CD4-positive, alpha-beta T cell treated with Interleukin-10 for 1 hour (primary cell): ENCODE measurements at regions not wholly inside any gene's neighbourhood (a gene's known extent, or its start where the extent isn't known, plus 50 kb on each side); places are given as distances from the start of the nearest gene placed in this dataset.
"Not testable (repeated sequence)": the region's sequence is repeated elsewhere in the genome, so short reads cannot be mapped to it uniquely, and the experiment has no call there.

Experiments
- DNase-seq: peaks from one replicate; pipeline ENCODE4 v3.0.0-alpha.2; 2020

GRCh38 chr11:39120890-39121289 lies 2338.6 kb downstream of the LRRC4C start:
- DNase-seq = no peak

- DNase-seq = no peak
These were observed 2345.8 kb downstream of the LRRC4C start for GRCh38 chr11:39113606-39114005.

GRCh38 chr11:39102236-39102635 lies 2357.2 kb downstream of the LRRC4C start:
- DNase-seq = no peak

- no peak for DNase-seq
These were observed 2381.0 kb downstream of the LRRC4C start for GRCh38 chr11:39078465-39078864.

- DNase-seq = no peak
These were observed 2421.8 kb downstream of the LRRC4C start for GRCh38 chr11:39037611-39038010.

GRCh38 chr11:39036021-39036420 lies 2423.4 kb downstream of the LRRC4C start:
- no peak for DNase-seq

GRCh38 chr11:39021539-39021938 lies 2423.5 kb upstream of the RAG2 start:
- no peak for DNase-seq

GRCh38 chr11:39011797-39012196 lies 2413.8 kb upstream of the RAG2 start:
- DNase-seq = no peak

GRCh38 chr11:38990841-38991240 lies 2392.8 kb upstream of the RAG2 start:
- no peak for DNase-seq

GRCh38 chr11:38990139-38990538 lies 2392.1 kb upstream of the RAG2 start:
- DNase-seq = no peak

- no peak for DNase-seq
These were observed 2390.9 kb upstream of the RAG2 start for GRCh38 chr11:38988908-38989307.

- DNase-seq = no peak
These were observed 2374.2 kb upstream of the RAG2 start for GRCh38 chr11:38972220-38972619.

- no peak for DNase-seq
These were observed 2373.1 kb upstream of the RAG2 start for GRCh38 chr11:38971141-38971540.

GRCh38 chr11:38968951-38969350 lies 2370.9 kb upstream of the RAG2 start:
- DNase-seq = no peak

GRCh38 chr11:38952698-38953097 lies 2354.7 kb upstream of the RAG2 start:
- DNase-seq = no peak

GRCh38 chr11:38950867-38951266 lies 2352.8 kb upstream of the RAG2 start:
- DNase-seq = no peak

- no peak for DNase-seq
These were observed 2350.4 kb upstream of the RAG2 start for GRCh38 chr11:38948392-38948791.

- no peak for DNase-seq
These were observed 2339.7 kb upstream of the RAG2 start for GRCh38 chr11:38937709-38938108.

GRCh38 chr11:38935941-38936340 lies 2337.9 kb upstream of the RAG2 start:
- DNase-seq = no peak

GRCh38 chr11:38927993-38928392 lies 2330.0 kb upstream of the RAG2 start:
- DNase-seq = no peak

- DNase-seq = no peak
These were observed 2326.6 kb upstream of the RAG2 start for GRCh38 chr11:38924644-38925043.

GRCh38 chr11:38900211-38900610 lies 2302.2 kb upstream of the RAG2 start:
- no peak for DNase-seq

- not testable (repeated sequence) for DNase-seq
These were observed 2296.2 kb upstream of the RAG2 start for GRCh38 chr11:38894201-38894600.

GRCh38 chr11:38884145-38884865 lies 2286.3 kb upstream of the RAG2 start:
- no peak for DNase-seq

- no peak for DNase-seq
These were observed 2269.3 kb upstream of the RAG2 start for GRCh38 chr11:38867338-38867737.
